HG03064 (cell line): ENCODE measurements at regions not wholly inside any gene's neighbourhood (a gene's known extent, or its start where the extent isn't known, plus 50 kb on each side); places are given as distances from the start of the nearest gene placed in this dataset.

ENCODE experiments used
- ATAC-seq: cut with Tn5 transposase; IDR thresholded peaks from one replicate; pipeline ENCODE4 v1.9.1; 2021; ENCODE audit warnings: low read depth; ENCODE audit not compliant: unreplicated experiment

DNA sequence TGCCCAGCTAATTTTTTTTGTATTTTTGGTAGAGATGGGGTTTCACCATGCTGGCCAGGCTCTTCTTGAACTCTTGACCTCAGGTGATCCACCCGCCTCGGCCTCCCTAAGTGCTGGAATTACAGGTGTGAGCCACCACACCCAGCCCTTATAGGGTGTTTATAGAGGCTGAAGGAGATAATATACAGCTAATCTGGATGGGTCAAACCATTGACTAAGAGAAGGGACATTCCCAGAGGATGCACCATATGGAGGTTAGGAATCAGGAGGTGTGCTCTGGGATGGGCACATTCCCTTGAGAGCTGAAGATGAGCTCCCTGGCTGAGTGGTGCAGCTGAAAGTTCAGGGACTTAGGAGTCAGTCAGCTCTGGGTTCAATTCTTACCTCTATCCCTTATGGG, 68.3 kb upstream of the SHISA3 start:
- ATAC-seq = no peak

DNA sequence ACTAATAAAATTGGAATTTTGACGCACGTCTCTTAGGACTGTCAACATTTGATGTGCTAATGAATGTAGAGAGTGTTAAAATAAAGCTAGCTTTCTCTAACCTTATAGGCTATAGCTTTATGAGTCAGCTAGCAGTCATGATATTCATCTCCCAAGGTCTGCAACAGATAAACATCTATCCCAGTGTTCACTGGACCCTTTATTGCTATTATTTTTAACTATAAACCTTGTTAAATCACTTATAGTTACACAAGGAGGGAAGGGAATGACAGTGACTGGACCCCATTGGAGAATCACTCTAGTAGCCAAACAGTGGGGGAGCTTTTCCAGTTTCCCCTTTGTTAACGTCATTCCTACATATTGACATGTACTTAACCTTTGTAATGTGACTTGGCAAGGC, 67.9 kb upstream of the SHISA3 start:
- no peak for ATAC-seq

DNA sequence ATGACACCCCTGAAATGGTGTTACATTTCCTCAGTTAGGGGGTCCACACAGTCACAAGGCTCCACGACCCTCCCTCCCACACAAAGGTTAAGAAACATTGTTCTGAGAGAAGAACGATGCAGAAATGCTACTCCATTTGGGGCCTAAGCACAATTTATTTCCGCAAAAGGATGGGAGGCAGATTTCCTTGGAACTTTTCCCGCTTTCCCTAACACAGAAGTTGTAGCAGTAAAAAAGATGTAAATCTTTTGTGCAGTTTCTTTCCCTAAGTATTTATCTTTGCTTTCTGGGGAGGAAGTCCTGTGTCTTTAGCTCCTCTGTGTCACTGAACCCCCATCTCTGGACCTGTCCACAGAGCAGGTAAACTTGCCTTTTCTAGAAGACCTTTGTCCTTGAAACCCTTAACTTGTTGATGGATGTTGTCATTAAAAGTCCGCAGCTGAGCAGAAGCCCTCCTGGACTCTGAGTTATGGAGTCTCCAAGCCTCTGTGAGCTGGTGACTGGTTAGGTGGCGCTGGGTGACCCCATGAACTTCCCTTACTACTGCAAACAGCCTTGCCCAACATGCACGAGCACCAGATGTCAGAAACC, 67.2 kb upstream of the SHISA3 start:
- no peak for ATAC-seq

DNA sequence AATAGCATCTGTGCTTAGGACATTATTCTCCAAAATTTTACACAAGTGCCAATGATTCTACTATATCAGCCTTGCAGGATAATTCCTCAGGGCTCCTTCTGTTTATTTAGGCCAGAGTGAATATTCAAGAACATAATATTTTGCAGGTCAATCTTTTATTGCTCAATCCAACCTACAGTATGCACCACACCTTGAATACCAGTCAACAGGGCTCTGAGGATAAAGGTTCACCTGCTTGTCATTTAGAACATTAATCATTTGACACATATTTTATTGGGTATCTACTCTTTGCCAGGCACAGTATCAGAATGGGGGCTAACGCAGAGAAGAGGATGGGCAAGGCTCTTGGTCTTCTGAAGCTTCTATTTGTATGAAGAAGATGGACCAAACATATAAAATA, 66.2 kb upstream of the SHISA3 start:
- no peak for ATAC-seq

DNA sequence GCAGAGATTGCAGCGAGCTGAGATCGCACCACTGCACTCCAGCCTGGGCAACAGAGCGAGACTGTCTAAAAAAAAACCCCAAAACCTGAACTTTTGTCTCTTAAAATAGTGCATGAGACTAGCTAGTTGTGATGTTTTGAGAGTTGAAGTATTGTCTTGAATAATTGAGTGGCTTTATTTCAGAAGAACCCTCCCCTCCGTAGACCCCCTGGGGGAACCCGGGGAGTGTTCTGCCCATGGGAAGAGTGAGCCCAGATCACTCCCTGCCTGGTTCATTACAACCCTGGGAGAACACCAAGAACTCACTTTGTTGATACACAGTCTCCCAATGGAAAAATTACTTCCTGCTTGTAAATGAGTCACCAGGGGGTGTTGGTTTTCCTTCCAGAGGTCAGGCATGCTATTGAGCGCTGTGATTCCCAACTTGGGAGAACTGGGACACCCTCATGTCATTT, 65.3 kb upstream of the SHISA3 start:
- no peak for ATAC-seq

DNA sequence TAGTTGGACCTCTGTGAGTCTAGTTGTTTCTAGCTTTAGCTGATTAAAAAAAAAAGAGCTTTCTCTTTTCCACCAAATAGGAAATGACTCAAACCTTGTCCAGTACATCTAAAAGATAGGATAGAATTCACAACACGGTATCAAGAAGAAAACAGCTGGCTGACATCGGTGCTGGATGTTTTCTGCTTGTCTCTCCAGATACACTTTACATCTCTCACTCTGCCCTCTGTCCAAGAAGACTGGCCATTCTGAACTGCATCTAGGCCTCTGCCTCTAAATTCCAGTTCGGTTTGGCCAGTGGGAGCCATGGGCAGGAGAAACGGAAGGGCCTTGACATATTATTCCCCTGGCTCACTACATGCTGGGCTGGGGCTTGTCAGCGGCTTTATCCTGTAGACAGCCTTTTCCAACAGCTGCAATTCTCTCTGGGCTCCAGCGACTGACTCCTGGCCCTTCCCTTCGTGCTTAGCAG, 57.3 kb upstream of the SHISA3 start:
- ATAC-seq = no peak

DNA sequence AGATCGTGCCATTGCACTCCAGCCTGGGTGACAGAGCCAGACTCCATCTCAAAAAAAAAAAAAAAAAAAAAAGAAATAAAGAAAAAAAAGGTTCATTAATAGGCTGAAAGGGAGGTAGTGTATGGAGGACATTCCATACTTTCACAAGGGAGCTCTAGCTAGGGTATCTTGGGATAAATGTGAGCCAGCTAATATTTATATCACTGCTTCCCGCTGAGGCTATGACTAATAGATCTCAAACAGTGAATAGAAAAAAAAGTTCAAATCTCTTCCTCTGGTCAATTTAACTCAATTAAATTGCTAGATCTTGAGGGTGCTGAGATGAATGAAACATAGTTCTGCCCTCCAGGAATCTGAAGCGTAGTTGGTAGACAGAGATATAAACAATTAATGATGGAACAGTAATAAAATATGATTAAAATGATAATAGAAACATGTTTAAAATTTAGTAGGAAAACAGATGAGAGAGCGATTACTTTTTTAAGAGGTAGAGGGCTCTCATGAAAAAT, 55.7 kb upstream of the SHISA3 start:
- no peak for ATAC-seq

DNA sequence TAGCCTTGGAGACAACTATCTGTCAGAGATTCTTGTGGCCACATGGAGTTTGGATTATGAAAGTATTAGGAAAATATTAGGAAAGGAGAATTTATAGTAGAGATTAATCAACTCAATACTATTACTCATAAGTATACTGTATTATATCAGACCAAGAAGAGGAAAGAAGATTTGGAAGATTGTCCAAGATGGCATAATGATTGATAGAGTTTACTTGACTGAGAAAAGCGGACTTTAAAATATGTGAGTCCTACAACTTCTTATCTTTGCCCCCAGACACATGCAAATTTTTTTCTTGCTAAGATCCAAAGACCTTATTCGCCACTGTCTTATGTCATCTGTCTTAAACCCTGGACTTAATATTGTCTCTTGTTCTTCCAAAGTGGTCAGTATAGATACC, 54.8 kb upstream of the SHISA3 start:
- no peak for ATAC-seq

DNA sequence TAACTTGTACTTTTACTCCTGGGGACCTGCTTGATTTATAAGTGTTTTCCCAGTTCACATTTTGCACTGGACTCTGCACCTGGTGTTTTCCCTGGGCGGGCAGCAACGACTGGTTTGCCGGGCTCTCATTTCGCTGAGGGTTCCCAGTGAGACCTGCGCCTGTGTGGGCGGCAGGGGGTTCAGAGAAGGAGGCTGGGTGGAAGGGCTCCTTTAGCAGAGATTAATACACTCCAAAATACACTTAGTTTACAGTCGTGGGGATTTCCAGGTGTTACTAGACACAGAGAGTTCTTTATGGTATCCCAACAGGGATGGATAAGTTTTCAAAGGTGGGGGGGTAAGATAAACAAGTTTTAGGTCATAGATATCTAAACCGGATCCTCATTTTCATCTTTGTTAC, 53.0 kb upstream of the SHISA3 start:
- no peak for ATAC-seq

DNA sequence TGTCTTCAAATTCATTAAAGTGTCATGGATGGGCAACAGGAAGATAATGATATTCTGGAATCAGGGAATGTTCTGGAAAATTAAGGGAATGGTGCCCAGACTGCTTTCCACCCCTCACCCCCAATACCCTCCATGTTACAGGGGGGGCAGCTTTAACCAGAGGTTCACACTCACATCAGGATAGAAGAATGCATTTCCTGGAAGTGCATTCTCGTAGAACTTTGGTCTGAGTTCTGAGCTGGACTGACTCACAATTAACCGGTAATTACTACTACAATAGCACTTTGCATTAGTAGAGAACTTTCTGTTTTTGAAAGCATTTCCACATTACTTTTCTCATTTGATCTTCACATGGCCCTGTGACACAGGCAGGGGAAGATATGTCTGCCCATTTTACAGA, 52.5 kb upstream of the SHISA3 start:
- no peak for ATAC-seq

DNA sequence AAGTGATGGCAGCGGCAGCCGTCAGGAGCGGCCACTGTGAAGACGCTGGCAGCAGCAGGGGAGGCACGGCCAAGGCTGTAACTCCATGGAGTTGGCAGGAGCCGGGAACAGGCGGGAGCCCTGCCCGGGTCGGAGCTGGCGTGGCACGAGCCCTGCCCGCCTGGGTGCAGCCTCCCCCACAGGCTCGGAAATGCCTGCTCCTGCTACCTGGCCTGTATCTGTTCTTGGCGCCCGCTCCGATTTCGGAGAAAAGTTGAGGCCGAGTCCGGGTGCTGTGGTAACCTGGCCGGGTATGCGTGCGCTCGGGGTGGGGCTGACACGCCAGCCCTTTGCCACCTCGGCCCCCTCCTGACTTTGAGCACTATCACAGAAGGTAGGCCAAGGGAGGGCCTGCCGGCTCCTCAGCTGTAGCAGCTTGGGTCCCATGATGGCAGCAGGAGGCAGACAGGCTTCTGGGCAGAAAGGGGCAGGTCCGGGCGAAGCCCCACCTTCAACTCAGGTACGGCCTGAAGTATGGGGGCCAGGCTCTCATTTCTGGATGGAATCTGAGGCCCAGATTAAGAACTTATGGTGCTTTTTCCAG, 51.2 kb upstream of the SHISA3 start:
- ATAC-seq = no peak

DNA sequence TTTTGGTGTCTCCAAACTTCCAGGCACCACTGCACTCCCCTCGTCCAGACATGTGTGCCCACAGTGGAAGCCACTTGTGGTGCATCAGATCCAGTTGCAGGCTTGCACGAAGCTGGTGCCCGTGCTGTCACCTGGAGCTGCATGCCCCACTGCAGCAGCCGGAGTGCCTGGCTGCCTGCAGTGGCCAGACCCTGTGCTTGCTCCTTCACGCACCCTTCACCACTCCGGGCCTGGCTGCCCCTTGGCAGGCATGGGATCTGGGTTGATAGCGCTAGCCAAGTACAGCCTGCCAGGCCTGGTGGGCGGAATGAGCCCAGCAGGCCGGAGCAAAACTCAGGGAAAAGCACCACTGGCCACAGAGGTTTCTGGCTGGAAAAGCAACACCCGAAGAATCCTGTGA, 50.2 kb upstream of the SHISA3 start:
- ATAC-seq = no peak
